H1 (cell line): ENCODE measurements at regions not wholly inside any gene's neighbourhood (a gene's known extent, or its start where the extent isn't known, plus 50 kb on each side); places are given as distances from the start of the nearest gene placed in this dataset.

Source experiments
- CTCF ChIA-PET: fragments of 300-600 bp; sonication (Branson Sonifier 250); formaldehyde crosslinking; loops from one replicate; lab custom pipeline; 2021; ENCODE audit not compliant: partially characterized antibody; lab: Charles Lee
- POLR2A ChIA-PET: fragments of 300-600 bp; sonication (Branson Sonifier 250); formaldehyde crosslinking; loops from one replicate; lab custom pipeline; 2021; ENCODE audit warnings: inconsistent platforms; ENCODE audit not compliant: partially characterized antibody; lab: Charles Lee
- DNase-seq, 2 experiments: peaks; one replicate each; pipeline versions ENCODE4 v3.0.0 to v3.0.0-alpha.2; 2010 to 2022; ENCODE audit warnings: low spot score in 2 of 2, low read depth in 1 of 2, mixed read lengths in 1 of 2
- FAIRE-seq: peaks from 2 replicates; lab custom pipeline; 2011; peaks lifted over from hg19 to GRCh38; lab: Jason Lieb, UNC
- H2AFZ ChIP-seq: 2 replicates; pipeline ENCODE4 v1.8.1; 2012; ENCODE audit warnings: low read length, inconsistent platforms
- H2AK5ac ChIP-seq: 2 replicates; pipeline ENCODE4 v1.6.1; 2013; ENCODE audit warnings: low read depth, low read length
- H2BK120ac ChIP-seq: replicated peaks from 2 replicates; pipeline ENCODE3; 2013; ENCODE audit warnings: low read depth, low read length, inconsistent platforms
- H2BK12ac ChIP-seq: 2 replicates; pipeline ENCODE4 v1.6.1; 2013; ENCODE audit warnings: low read depth, low read length
- H2BK15ac ChIP-seq: 2 replicates; pipeline ENCODE4 v1.6.1; 2013; ENCODE audit warnings: low read length
- H2BK20ac ChIP-seq: 2 replicates; pipeline ENCODE4 v1.6.1; 2013; ENCODE audit warnings: low read length
- H2BK5ac ChIP-seq: 2 replicates; pipeline ENCODE4 v1.6.1; 2013; ENCODE audit warnings: low read depth, low read length
- H3K14ac ChIP-seq: 2 replicates; pipeline ENCODE4 v1.6.1; 2013; ENCODE audit warnings: inconsistent platforms; ENCODE audit not compliant: insufficient read length
- H3K18ac ChIP-seq: 2 replicates; pipeline ENCODE4 v1.6.1; 2013; ENCODE audit warnings: low read length; ENCODE audit errors: extremely low read depth
- H3K23ac ChIP-seq: 2 replicates; pipeline ENCODE4 v1.6.1; 2013; ENCODE audit warnings: inconsistent platforms; ENCODE audit not compliant: insufficient read length
- H3K23me2 ChIP-seq: 2 replicates; pipeline ENCODE4 v1.6.1; 2013; ENCODE audit warnings: low read depth, low read length
- H3K27ac ChIP-seq: 2 replicates; pipeline ENCODE4 v1.6.1; 2011; ENCODE audit warnings: low read depth, low read length, inconsistent platforms
- H3K27me3 ChIP-seq, 4 experiments: replicated peaks in 1 of 4; 1 replicate in 1 of 4; 2 replicates in 3 of 4; pipeline versions ENCODE4 v1.6.1 to v1.8.1; 2011 to 2013; ENCODE audit warnings: low read length in 3 of 4, mild to moderate bottlenecking in 3 of 4, inconsistent platforms in 2 of 4, mixed read lengths in 2 of 4, moderate library complexity in 1 of 4; ENCODE audit not compliant: control insufficient read depth in 3 of 4, insufficient read depth in 3 of 4; ENCODE audit errors: extremely low read depth in 1 of 4
- H3K36me3 ChIP-seq, 4 experiments: 2 replicates each; pipeline versions ENCODE4 v1.6.1 to v1.8.1; 2011 to 2013; ENCODE audit warnings: mild to moderate bottlenecking in 4 of 4, low read length in 3 of 4, moderate library complexity in 2 of 4, control low read depth in 1 of 4, inconsistent platforms in 1 of 4; ENCODE audit not compliant: insufficient read depth in 4 of 4, control insufficient read depth in 2 of 4
- H3K4ac ChIP-seq: replicated peaks from 2 replicates; pipeline ENCODE3; 2013; ENCODE audit warnings: low read length, low read depth, mixed read lengths, inconsistent platforms; ENCODE audit not compliant: insufficient read length
- H3K4me1 ChIP-seq, 4 experiments: replicated peaks in 1 of 4; 1 replicate in 1 of 4; 2 replicates in 3 of 4; pipeline versions ENCODE4 v1.6.1 to v1.8.1; 2011 to 2013; ENCODE audit warnings: low read length in 3 of 4, inconsistent platforms in 2 of 4, mixed read lengths in 1 of 4; ENCODE audit not compliant: insufficient read depth in 4 of 4, control insufficient read depth in 3 of 4
- H3K4me2 ChIP-seq, 2 experiments: 2 replicates each; pipeline versions ENCODE4 v1.6.1 to v1.8.1; 2011 to 2013; ENCODE audit warnings: low read depth in 2 of 2, low read length in 2 of 2, control low read depth in 1 of 2, inconsistent platforms in 1 of 2, mild to moderate bottlenecking in 1 of 2; ENCODE audit not compliant: insufficient read depth in 1 of 2
- H3K4me3 ChIP-seq, 4 experiments: fragments of 200-600, 300-600 bp in 1 of 4; sonication (generic), shearing (Covaris generic), sonication (Bioruptor Twin) in 1 of 4; 2 replicates each; pipeline versions ENCODE4 v1.5.1 to v1.8.1; 2011 to 2016; ENCODE audit warnings: low read length in 4 of 4, low read depth in 3 of 4, control low read depth in 2 of 4, inconsistent platforms in 2 of 4, mild to moderate bottlenecking in 2 of 4, mixed read lengths in 1 of 4, moderate library complexity in 1 of 4; ENCODE audit not compliant: insufficient read depth in 2 of 4; ENCODE audit errors: extremely low read depth in 1 of 4
- H3K56ac ChIP-seq: replicated peaks from 2 replicates; pipeline ENCODE3; 2013; ENCODE audit warnings: low read depth, mild to moderate bottlenecking, mixed read lengths, low read length, inconsistent platforms; ENCODE audit not compliant: insufficient read length
- H3K79me1 ChIP-seq: 2 replicates; pipeline ENCODE4 v1.6.1; 2013; ENCODE audit warnings: low read depth, low read length, control low read depth
- H3K79me2 ChIP-seq, 2 experiments: 2 replicates each; pipeline versions ENCODE4 v1.6.1 to v1.8.1; 2012 to 2013; ENCODE audit warnings: low read length in 2 of 2, mild to moderate bottlenecking in 2 of 2, inconsistent platforms in 1 of 2; ENCODE audit not compliant: insufficient read depth in 2 of 2, control insufficient read depth in 1 of 2
- H3K9ac ChIP-seq, 4 experiments: replicated peaks in 1 of 4; 1 replicate in 1 of 4; 2 replicates in 3 of 4; pipeline versions ENCODE4 v1.6.1 to v1.8.1; 2011 to 2013; ENCODE audit warnings: low read depth in 3 of 4, low read length in 3 of 4, control low read depth in 2 of 4, mild to moderate bottlenecking in 2 of 4, moderate library complexity in 2 of 4, inconsistent platforms in 1 of 4; ENCODE audit errors: extremely low read depth in 1 of 4
- H3K9me3 ChIP-seq, 2 experiments: 2 replicates each; pipeline versions ENCODE4 v1.6.1 to v1.8.1; 2012 to 2013; ENCODE audit warnings: mild to moderate bottlenecking in 2 of 2, moderate library complexity in 2 of 2, control low read depth in 1 of 2, inconsistent platforms in 1 of 2, low read depth in 1 of 2, low read length in 1 of 2, mixed read lengths in 1 of 2; ENCODE audit not compliant: insufficient read depth in 2 of 2
- H4K20me1 ChIP-seq, 2 experiments: replicated peaks in 1 of 2; 2 replicates each; pipeline versions ENCODE3 to v1.8.1; 2011 to 2013; ENCODE audit warnings: inconsistent platforms in 2 of 2, low read length in 2 of 2, mild to moderate bottlenecking in 1 of 2; ENCODE audit not compliant: insufficient read depth in 2 of 2, control insufficient read depth in 1 of 2
- H4K5ac ChIP-seq: 2 replicates; pipeline ENCODE4 v1.6.1; 2013; ENCODE audit warnings: low read length, low read depth, mixed read lengths, inconsistent platforms; ENCODE audit not compliant: insufficient read length
- H4K8ac ChIP-seq: 2 replicates; pipeline ENCODE4 v1.8.0; 2013; ENCODE audit warnings: mild to moderate bottlenecking, moderate library complexity, low read length, inconsistent platforms; ENCODE audit not compliant: insufficient read depth; ENCODE audit errors: extremely low read depth
- H4K91ac ChIP-seq: replicated peaks from 2 replicates; pipeline ENCODE3; 2013; ENCODE audit warnings: low read length, mixed read lengths, inconsistent platforms; ENCODE audit not compliant: insufficient read length
- KDM1A ChIP-seq: fragments of 200-600, 300-600 bp; sonication (generic); IDR thresholded peaks from 2 replicates; pipeline ENCODE4 v1.7.1; 2016; ENCODE audit warnings: mild to moderate bottlenecking, low read length, borderline replicate concordance
- RAD21 ChIP-seq, 2 experiments: IDR thresholded peaks in 1 of 2; conservative IDR thresholded peaks in 1 of 2; 2 replicates each; pipeline ENCODE4 v1.6.1; 2011; ENCODE audit warnings: low read depth in 2 of 2, low read length in 2 of 2, improper control_type of control experiment in 1 of 2, inconsistent platforms in 1 of 2, mild to moderate bottlenecking in 1 of 2, moderate library complexity in 1 of 2
- SAP30 ChIP-seq: fragments of 300-600 bp; sonication (generic); IDR thresholded peaks from 2 replicates; pipeline ENCODE4 v1.7.1; 2012; ENCODE audit warnings: low read length, moderate library complexity, mild to moderate bottlenecking, inconsistent platforms; ENCODE audit not compliant: insufficient read depth, insufficient replicate concordance
- WGBS, 2 experiments: shearing (Covaris generic) in 1 of 2; methylation state at CpG; one replicate each; pipeline versions ENCODE4 v1.1.6 to v1.1.7; 2013 to 2015; ENCODE audit warnings: low lambda C conversion rate in 2 of 2, mixed read lengths in 2 of 2, inconsistent platforms in 1 of 2, low coverage in 1 of 2, missing lambda C conversion rate in 1 of 2; ENCODE audit not compliant: insufficient replicate concordance in 2 of 2, insufficient coverage in 1 of 2, insufficient read length in 1 of 2; ENCODE audit errors: extremely low coverage in 1 of 2, missing lambda C conversion rate in 1 of 2; 5-methylcytosine and 5-hydroxymethylcytosine counted together
- TF ChIP-seq, protein P1 (sequence below), 3 experiments: IDR thresholded peaks; 1 replicate in 2 of 3; 2 replicates in 1 of 3; pipeline versions ENCODE4 v1.5.1 to v1.6.1; 2011; ENCODE audit warnings: low read length in 3 of 3, mild to moderate bottlenecking in 3 of 3, inconsistent platforms in 2 of 3, low read depth in 1 of 3, moderate library complexity in 1 of 3; ENCODE audit not compliant: insufficient read depth in 1 of 3; ENCODE audit errors: control extremely low read depth in 1 of 3

- Histone ChIP-seq H4K5ac (no peak overlapping the region), H2BK120ac (no peak overlapping the region), H2AFZ (no peak overlapping the region), H3K9me3 (no peaks in the 10 kb centered on the region), H3K36me3 (no peaks in the 10 kb centered on the region), H3K4me2 (no peak overlapping the region), H2AK5ac (no peak overlapping the region), H3K23ac (no peak overlapping the region), H3K79me1 (no peaks in the 10 kb centered on the region), H3K23me2 (no peaks in the 10 kb centered on the region), H3K14ac (no peak overlapping the region), H4K20me1 (no peaks in the 10 kb centered on the region), H2BK15ac (no peak overlapping the region), H3K27ac (no peak overlapping the region), H2BK12ac (no peak overlapping the region), H4K91ac (no peak overlapping the region), H3K79me2 (no peaks in the 10 kb centered on the region), H3K9ac (no peak overlapping the region), H3K18ac (no peak overlapping the region; the same call in 1 of the 2 replicates), H3K56ac (no peak overlapping the region), H3K27me3 (no peaks in the 10 kb centered on the region), H4K8ac (peak overlapping the region; percentile 84; the same call in 1 of the 2 replicates), H2BK20ac (0 out of 2 replicates have a peak overlapping the region, but pooled peaks have one; percentile 32), H2BK5ac (no peak overlapping the region), H3K4ac (no peak overlapping the region), H3K4me1 (peaks cover 0 to 3% (median 1%) of the 10 kb centered on the region in 4 experiments; a peak in 5 of 7 replicates), H3K4me3 (no peak overlapping the region)
- ChIA-PET POLR2A (no interaction called here), CTCF (interaction anchor here (0.5 to 1.7 kb wide), 8 partner anchors 9 to 181 kb away, joined by 3 to 6 read pairs (median 3); no protein-coding TSS in a partner anchor)
- no peak for DNase-seq
- no peak for FAIRE-seq
- 86% methylated on average over 20 of the region's 20 CpGs; no CpG with 5 or more reads in 1 of the 2 experiments for WGBS, 2 experiments
- TF ChIP-seq KDM1A, result no peak
- no peak for TF ChIP-seq SAP30
- TF ChIP-seq, protein P1, sequence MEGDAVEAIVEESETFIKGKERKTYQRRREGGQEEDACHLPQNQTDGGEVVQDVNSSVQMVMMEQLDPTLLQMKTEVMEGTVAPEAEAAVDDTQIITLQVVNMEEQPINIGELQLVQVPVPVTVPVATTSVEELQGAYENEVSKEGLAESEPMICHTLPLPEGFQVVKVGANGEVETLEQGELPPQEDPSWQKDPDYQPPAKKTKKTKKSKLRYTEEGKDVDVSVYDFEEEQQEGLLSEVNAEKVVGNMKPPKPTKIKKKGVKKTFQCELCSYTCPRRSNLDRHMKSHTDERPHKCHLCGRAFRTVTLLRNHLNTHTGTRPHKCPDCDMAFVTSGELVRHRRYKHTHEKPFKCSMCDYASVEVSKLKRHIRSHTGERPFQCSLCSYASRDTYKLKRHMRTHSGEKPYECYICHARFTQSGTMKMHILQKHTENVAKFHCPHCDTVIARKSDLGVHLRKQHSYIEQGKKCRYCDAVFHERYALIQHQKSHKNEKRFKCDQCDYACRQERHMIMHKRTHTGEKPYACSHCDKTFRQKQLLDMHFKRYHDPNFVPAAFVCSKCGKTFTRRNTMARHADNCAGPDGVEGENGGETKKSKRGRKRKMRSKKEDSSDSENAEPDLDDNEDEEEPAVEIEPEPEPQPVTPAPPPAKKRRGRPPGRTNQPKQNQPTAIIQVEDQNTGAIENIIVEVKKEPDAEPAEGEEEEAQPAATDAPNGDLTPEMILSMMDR (IDR thresholded peaks at IDR 0.05; ENCODE audit: control extremely low read depth in 1 of 3, insufficient read depth in 1 of 3, low read depth in 1 of 3, low read length in 3 of 3), result peak in 2 of 3 experiments; percentile 7 to 14; a peak in 2 of 4 replicates
- peak; percentile 5 to 14; a peak in 1 of 4 replicates for TF ChIP-seq RAD21 (IDR thresholded peaks at IDR 0.05 in 1 of 2, conservative IDR thresholded peaks at IDR 0.05 in 1 of 2; ENCODE audit: low read depth in 2 of 2, low read length in 2 of 2)
Measured at GRCh38 chr20:57047281-57048026, 219.0 kb downstream of the BMP7 start.
